DMS 273 (cell line): ENCODE measurements at regions not wholly inside any gene's neighbourhood (a gene's known extent, or its start where the extent isn't known, plus 50 kb on each side); places are given as distances from the start of the nearest gene placed in this dataset.
"Not testable (repeated sequence)": the region's sequence is repeated elsewhere in the genome, so short reads cannot be mapped to it uniquely, and the experiment has no call there.

Experiments used
- DNase-seq: peaks from one replicate; lab custom pipeline; 2025; ENCODE audit not compliant: unreplicated experiment; lab: John Stamatoyannopoulos, UW

GRCh38 chr10:124171561-124171960, 78.2 kb upstream of the CHST15 start:
- DNase-seq, result no peak

GRCh38 chr10:124170631-124171030, 77.2 kb upstream of the CHST15 start:
- no peak for DNase-seq

GRCh38 chr10:124168991-124169802, 75.8 kb upstream of the CHST15 start:
- DNase-seq, result no peak

GRCh38 chr10:124168581-124168980, 75.2 kb upstream of the CHST15 start:
- DNase-seq, result no peak

GRCh38 chr10:124167925-124168324, 74.5 kb upstream of the CHST15 start:
- DNase-seq, result not testable (repeated sequence)

- no peak for DNase-seq
Observed at GRCh38 chr10:124166431-124167125, 73.2 kb upstream of the CHST15 start.

GRCh38 chr10:124165827-124166226, 72.4 kb upstream of the CHST15 start:
- no peak for DNase-seq

- DNase-seq, result no peak
Observed at GRCh38 chr10:124165311-124165710, 71.9 kb upstream of the CHST15 start.

- no peak for DNase-seq
Observed at GRCh38 chr10:124164264-124164663, 70.9 kb upstream of the CHST15 start.

- DNase-seq, result no peak
Observed at GRCh38 chr10:124162774-124163354, 69.5 kb upstream of the CHST15 start.

- DNase-seq, result no peak
Observed at GRCh38 chr10:124162136-124162535, 68.7 kb upstream of the CHST15 start.

- DNase-seq, result no peak
Observed at GRCh38 chr10:124161601-124162000, 68.2 kb upstream of the CHST15 start.

- no peak for DNase-seq
Observed at GRCh38 chr10:124160943-124161582, 67.7 kb upstream of the CHST15 start.

- no peak for DNase-seq
Observed at GRCh38 chr10:124160176-124160575, 66.8 kb upstream of the CHST15 start.

- no peak for DNase-seq
Observed at GRCh38 chr10:124159153-124159552, 65.8 kb upstream of the CHST15 start.

- DNase-seq, result no peak
Observed at GRCh38 chr10:124158592-124158991, 65.2 kb upstream of the CHST15 start.

GRCh38 chr10:124157271-124157681, 63.9 kb upstream of the CHST15 start:
- DNase-seq, result no peak

- DNase-seq, result no peak
Observed at GRCh38 chr10:124156524-124157260, 63.3 kb upstream of the CHST15 start.

- no peak for DNase-seq
Observed at GRCh38 chr10:124155781-124156435, 62.5 kb upstream of the CHST15 start.
